ENCODE measurements at regions not wholly inside any gene's neighbourhood (a gene's known extent, or its start where the extent isn't known, plus 50 kb on each side); places are given as distances from the start of the nearest gene placed in this dataset.
"Not testable (repeated sequence)": the region's sequence is repeated elsewhere in the genome, so short reads cannot be mapped to it uniquely, and the experiment has no call there.

- TF ChIP-seq CTCF (IDR thresholded peaks at IDR 0.05) (no peak), POLR2AphosphoS5 (IDR thresholded peaks at IDR 0.05) (peak in 2 of 3 donors; percentile 45 to 52), POLR2A (IDR thresholded peaks at IDR 0.05) (no peak)
- Histone ChIP-seq H3K36me3 (no peaks in the 10 kb centered on the region), H3K4me1 (no peaks in the 10 kb centered on the region), H3K27ac (peak overlapping the region in 1 of 2 donors; percentile 28), H3K27me3 (no peaks in the 10 kb centered on the region), H3K9me3 (no peaks in the 10 kb centered on the region), H3K4me3 (no peak overlapping the region)
- DNase-seq (ENCODE audit: low spot score in 2 of 2), result no peak
- intact Hi-C loops (cut with DNase I; ENCODE audit: low total_unique reads), result no loop called here
Measured at GRCh38 chr1:201640624-201641023, 101.7 kb downstream of the NAV1 start.

- H3K36me3 ChIP-seq, result no peaks in the 10 kb centered on the region
- TF ChIP-seq POLR2A (IDR thresholded peaks at IDR 0.05) (no peak), POLR2AphosphoS5 (IDR thresholded peaks at IDR 0.05) (no peak), CTCF (IDR thresholded peaks at IDR 0.05) (no peak)
- intact Hi-C loops (cut with DNase I; ENCODE audit: low total_unique reads), result no loop called here
Measured at GRCh38 chr1:201641524-201642253, 102.8 kb downstream of the NAV1 start.

GRCh38 chr1:201643835-201644104, 104.8 kb downstream of the NAV1 start:
- H3K27ac ChIP-seq, result no peak overlapping the region
- no peaks in the 10 kb centered on the region for H3K9me3 ChIP-seq
- no peaks in the 10 kb centered on the region for H3K27me3 ChIP-seq
- no peak overlapping the region for H3K4me3 ChIP-seq
- TF ChIP-seq POLR2AphosphoS5 (IDR thresholded peaks at IDR 0.05) (no peak), POLR2A (IDR thresholded peaks at IDR 0.05) (no peak), CTCF (IDR thresholded peaks at IDR 0.05) (no peak)
- H3K36me3 ChIP-seq, result no peaks in the 10 kb centered on the region
- H3K4me1 ChIP-seq, result peaks cover 0 to 2% of the 10 kb centered on the region in 2 donors
- no peak for DNase-seq (ENCODE audit: low spot score in 2 of 2)
- intact Hi-C loops (cut with DNase I; ENCODE audit: low total_unique reads), result no loop called here

More at GRCh38 chr1:201641524-201642253, 102.8 kb downstream of the NAV1 start:
- no peak for DNase-seq (ENCODE audit: low spot score in 2 of 2)
- Histone ChIP-seq H3K4me1 (no peaks in the 10 kb centered on the region), H3K9me3 (no peaks in the 10 kb centered on the region), H3K27me3 (no peaks in the 10 kb centered on the region), H3K4me3 (no peak overlapping the region), H3K27ac (no peak overlapping the region)

- no peaks in the 10 kb centered on the region for H3K9me3 ChIP-seq
- H3K27ac ChIP-seq, result no peak overlapping the region
- H3K4me3 ChIP-seq, result no peak overlapping the region
- intact Hi-C loops (cut with DNase I; ENCODE audit: low total_unique reads), result no loop called here
- H3K27me3 ChIP-seq, result no peaks in the 10 kb centered on the region
- H3K4me1 ChIP-seq, result peaks cover 0 to 7% of the 10 kb centered on the region in 2 donors
- no peak for TF ChIP-seq POLR2A (IDR thresholded peaks at IDR 0.05)
- no peak for DNase-seq (ENCODE audit: low spot score in 2 of 2)
- H3K36me3 ChIP-seq, result no peaks in the 10 kb centered on the region
Measured at GRCh38 chr1:201644197-201644596, 105.3 kb downstream of the NAV1 start.

- H3K27ac ChIP-seq; intact Hi-C loops (cut with DNase I; ENCODE audit: low total_unique reads); DNase-seq (ENCODE audit: low spot score in 2 of 2); H3K27me3 ChIP-seq; H3K36me3 ChIP-seq; H3K4me3 ChIP-seq; H3K9me3 ChIP-seq: not testable (repeated sequence)
- H3K4me1 ChIP-seq, result peaks cover 7 to 11% of the 10 kb centered on the region in 2 donors
Measured at GRCh38 chr1:201645000-201645399, 106.1 kb downstream of the NAV1 start.

- H3K27ac ChIP-seq, result no peak overlapping the region
- no peak for DNase-seq (ENCODE audit: low spot score in 2 of 2)
- H3K4me1 ChIP-seq, result peaks cover 11% of the 10 kb centered on the region in 2 donors
- H3K27me3 ChIP-seq, result no peaks in the 10 kb centered on the region
- intact Hi-C loops (cut with DNase I; ENCODE audit: low total_unique reads), result no loop called here
- no peak for TF ChIP-seq POLR2AphosphoS5 (IDR thresholded peaks at IDR 0.05)
- no peak for TF ChIP-seq CTCF (IDR thresholded peaks at IDR 0.05)
- no peak for TF ChIP-seq POLR2A (IDR thresholded peaks at IDR 0.05)
- H3K9me3 ChIP-seq, result no peaks in the 10 kb centered on the region
- H3K4me3 ChIP-seq, result no peak overlapping the region
- H3K36me3 ChIP-seq, result no peaks in the 10 kb centered on the region
Measured at GRCh38 chr1:201645956-201646355, 107.0 kb downstream of the NAV1 start.
